Mesenchymal stem cell (in vitro differentiated cells and primary cell): ENCODE measurements at regions not wholly inside any gene's neighbourhood (a gene's known extent, or its start where the extent isn't known, plus 50 kb on each side); places are given as distances from the start of the nearest gene placed in this dataset.
A peak's percentile ranks its signal among the peaks of the same experiment; 100 is the strongest.

ENCODE experiments used
- DNase-seq: peaks from one replicate; pipeline ENCODE4 v3.0.0-alpha.2; 2013
- H2AFZ ChIP-seq: one replicate; pipeline ENCODE4 v1.6.1; 2013; ENCODE audit warnings: low read depth, mild to moderate bottlenecking, control low read depth, inconsistent platforms, low read length, moderate library complexity
- H2AK5ac ChIP-seq: 2 replicates; pipeline ENCODE4 v1.6.1; 2013; ENCODE audit warnings: low read length, moderate library complexity, mild to moderate bottlenecking, inconsistent platforms; ENCODE audit not compliant: severe bottlenecking
- H2BK120ac ChIP-seq: one replicate; pipeline ENCODE4 v1.6.1; 2013; ENCODE audit warnings: low read depth, mild to moderate bottlenecking, inconsistent platforms, low read length, moderate library complexity
- H2BK12ac ChIP-seq, 2 experiments: one replicate each; pipeline ENCODE4 v1.6.1; 2013; ENCODE audit warnings: inconsistent platforms in 2 of 2, low read length in 2 of 2, mild to moderate bottlenecking in 2 of 2, moderate library complexity in 2 of 2, control low read depth in 1 of 2
- H2BK15ac ChIP-seq: one replicate; pipeline ENCODE4 v1.6.1; 2013; ENCODE audit warnings: mild to moderate bottlenecking, low read depth, inconsistent platforms; ENCODE audit not compliant: poor library complexity, severe bottlenecking
- H2BK5ac ChIP-seq: 2 replicates; pipeline ENCODE4 v1.6.1; 2013; ENCODE audit warnings: low read depth, mild to moderate bottlenecking, low read length, control low read depth, inconsistent platforms; ENCODE audit not compliant: poor library complexity, severe bottlenecking
- H3K14ac ChIP-seq, 2 experiments: one replicate each; pipeline ENCODE4 v1.6.1; 2013; ENCODE audit warnings: inconsistent platforms in 2 of 2, low read length in 2 of 2, control low read depth in 1 of 2, mild to moderate bottlenecking in 1 of 2, moderate library complexity in 1 of 2
- H3K18ac ChIP-seq, 2 experiments: one replicate each; pipeline ENCODE4 v1.6.1; 2013; ENCODE audit warnings: inconsistent platforms in 2 of 2, low read length in 2 of 2, control low read depth in 1 of 2, low read depth in 1 of 2, mild to moderate bottlenecking in 1 of 2
- H3K23ac ChIP-seq, 2 experiments: one replicate each; pipeline ENCODE4 v1.6.1; 2013; ENCODE audit warnings: inconsistent platforms in 2 of 2, low read length in 2 of 2, mild to moderate bottlenecking in 2 of 2, moderate library complexity in 2 of 2, control low read depth in 1 of 2
- H3K27ac ChIP-seq: 2 replicates; pipeline ENCODE4 v1.5.1; 2013; ENCODE audit warnings: mild to moderate bottlenecking, moderate library complexity, low read length, control low read depth, inconsistent platforms; ENCODE audit not compliant: poor library complexity, severe bottlenecking
- H3K27me3 ChIP-seq, 2 experiments: 2 replicates each; pipeline versions ENCODE4 v1.6.1 to v1.7.0; 2013; ENCODE audit warnings: low read length in 2 of 2, mild to moderate bottlenecking in 2 of 2, moderate library complexity in 2 of 2, control low read depth in 1 of 2, inconsistent platforms in 1 of 2; ENCODE audit not compliant: control insufficient read depth in 1 of 2, insufficient read depth in 1 of 2
- H3K36me3 ChIP-seq, 2 experiments: 2 replicates each; pipeline versions ENCODE4 v1.6.1 to v1.7.0; 2013; ENCODE audit warnings: low read length in 2 of 2, control low read depth in 1 of 2, inconsistent platforms in 1 of 2, low read depth in 1 of 2, mild to moderate bottlenecking in 1 of 2; ENCODE audit not compliant: insufficient read depth in 2 of 2, control insufficient read depth in 1 of 2
- H3K4ac ChIP-seq, 2 experiments: one replicate each; pipeline ENCODE4 v1.6.1; 2013; ENCODE audit warnings: inconsistent platforms in 2 of 2, low read length in 2 of 2, mild to moderate bottlenecking in 2 of 2, moderate library complexity in 2 of 2, control low read depth in 1 of 2, low read depth in 1 of 2
- H3K4me1 ChIP-seq: 2 replicates; pipeline ENCODE4 v1.6.1; 2013; ENCODE audit warnings: low read depth, low read length, control low read depth; ENCODE audit not compliant: control insufficient read depth, insufficient read depth
- H3K4me2 ChIP-seq: 2 replicates; pipeline ENCODE4 v1.6.1; 2013; ENCODE audit warnings: low read length, mild to moderate bottlenecking, inconsistent platforms; ENCODE audit not compliant: poor library complexity, severe bottlenecking
- H3K4me3 ChIP-seq, 2 experiments: 2 replicates each; pipeline versions ENCODE4 v1.5.1 to v1.7.0; 2013; ENCODE audit warnings: low read length in 2 of 2, mild to moderate bottlenecking in 2 of 2, control low read depth in 1 of 2, low read depth in 1 of 2; ENCODE audit not compliant: insufficient read depth in 1 of 2
- H3K79me1 ChIP-seq: replicated peaks from 2 replicates; pipeline ENCODE4 v1.6.1; 2013; ENCODE audit warnings: mild to moderate bottlenecking, control low read depth, low read length, inconsistent platforms; ENCODE audit not compliant: poor library complexity, severe bottlenecking
- H3K9ac ChIP-seq: 2 replicates; pipeline ENCODE4 v1.7.0; 2013; ENCODE audit warnings: mild to moderate bottlenecking, low read length, moderate library complexity
- H3K9me3 ChIP-seq: 2 replicates; pipeline ENCODE4 v1.7.0; 2013; ENCODE audit warnings: mild to moderate bottlenecking, low read length; ENCODE audit not compliant: control insufficient read depth
- H4K8ac ChIP-seq: one replicate; pipeline ENCODE4 v1.6.1; 2013; ENCODE audit warnings: inconsistent platforms, mild to moderate bottlenecking, low read length, moderate library complexity
- H4K91ac ChIP-seq: one replicate; pipeline ENCODE4 v1.6.1; 2013; ENCODE audit warnings: mild to moderate bottlenecking, low read length, inconsistent platforms
- WGBS: methylation state at CpG from one replicate; pipeline ENCODE4 v1.1.7; 2013; ENCODE audit warnings: mixed read lengths; 5-methylcytosine and 5-hydroxymethylcytosine counted together

- no peak overlapping the region for H4K8ac ChIP-seq
- no peak overlapping the region for H3K27ac ChIP-seq
- no peak overlapping the region for H2AFZ ChIP-seq
- no peak overlapping the region for H2AK5ac ChIP-seq
- H3K79me1 ChIP-seq = peaks cover 2% of the 10 kb centered on the region
- no peak overlapping the region for H3K4me3 ChIP-seq
- peaks cover 10 to 39% of the 10 kb centered on the region in 2 experiments for H3K36me3 ChIP-seq
- no peak overlapping the region for H2BK12ac ChIP-seq
- peaks cover 3% of the 10 kb centered on the region for H3K9me3 ChIP-seq
- no peak overlapping the region for H3K23ac ChIP-seq
- H3K4ac ChIP-seq = no peak overlapping the region
- WGBS = no CpG with 5 or more reads among the region's 2 CpGs
- H3K18ac ChIP-seq = no peak overlapping the region
- no peaks in the 10 kb centered on the region for H3K27me3 ChIP-seq
- H4K91ac ChIP-seq = no peak overlapping the region
- no peak overlapping the region for H2BK5ac ChIP-seq
- no peak overlapping the region for H3K4me2 ChIP-seq
- no peak overlapping the region for H3K9ac ChIP-seq
- H2BK15ac ChIP-seq = no peak overlapping the region
- no peak overlapping the region for H3K14ac ChIP-seq
- DNase-seq = no peak
- H3K4me1 ChIP-seq = peaks cover 5% of the 10 kb centered on the region
- H2BK120ac ChIP-seq = no peak overlapping the region
Observed at GRCh38 chr6:144796070-144796469, 510.9 kb downstream of the UTRN start.

- no peak overlapping the region for H3K4me2 ChIP-seq
- no peak overlapping the region for H2BK12ac ChIP-seq
- peaks cover 10 to 43% of the 10 kb centered on the region in 2 experiments for H3K36me3 ChIP-seq
- 59% methylated on average over 4 of the region's 7 CpGs for WGBS
- no peak overlapping the region for H3K9ac ChIP-seq
- H3K79me1 ChIP-seq = peaks cover 4% of the 10 kb centered on the region
- H3K27ac ChIP-seq = peak overlapping the region; percentile 72
- H3K4me3 ChIP-seq = no peak overlapping the region
- no peak overlapping the region for H3K23ac ChIP-seq
- no peak overlapping the region for H4K91ac ChIP-seq
- peaks cover 5% of the 10 kb centered on the region for H3K4me1 ChIP-seq
- peak; percentile 36 for DNase-seq
- H2BK15ac ChIP-seq = no peak overlapping the region
- no peak overlapping the region for H3K4ac ChIP-seq
- no peak overlapping the region for H4K8ac ChIP-seq
- H2BK120ac ChIP-seq = no peak overlapping the region
- no peak overlapping the region for H3K14ac ChIP-seq
- no peaks in the 10 kb centered on the region for H3K27me3 ChIP-seq
- no peak overlapping the region for H2AK5ac ChIP-seq
- H2BK5ac ChIP-seq = no peak overlapping the region
- no peak overlapping the region for H2AFZ ChIP-seq
- no peak overlapping the region for H3K18ac ChIP-seq
- H3K9me3 ChIP-seq = peaks cover 3% of the 10 kb centered on the region
Observed at GRCh38 chr6:144797881-144798589, 512.9 kb downstream of the UTRN start.

- no peak overlapping the region for H2BK12ac ChIP-seq
- peaks cover 0 to 29% of the 10 kb centered on the region in 2 experiments for H3K36me3 ChIP-seq
- no peak overlapping the region for H2BK5ac ChIP-seq
- DNase-seq = no peak
- H4K8ac ChIP-seq = no peak overlapping the region
- H3K14ac ChIP-seq = no peak overlapping the region
- H3K4me3 ChIP-seq = no peak overlapping the region
- no peak overlapping the region for H2BK15ac ChIP-seq
- H3K23ac ChIP-seq = no peak overlapping the region
- H3K4me1 ChIP-seq = no peaks in the 10 kb centered on the region
- H3K27me3 ChIP-seq = no peaks in the 10 kb centered on the region
- H3K9me3 ChIP-seq = no peaks in the 10 kb centered on the region
- H3K4me2 ChIP-seq = no peak overlapping the region
- H3K27ac ChIP-seq = no peak overlapping the region
- H2BK120ac ChIP-seq = no peak overlapping the region
- no peak overlapping the region for H2AK5ac ChIP-seq
- H3K79me1 ChIP-seq = peaks cover 4% of the 10 kb centered on the region
- no peak overlapping the region for H3K4ac ChIP-seq
- H4K91ac ChIP-seq = no peak overlapping the region
- no peak overlapping the region for H3K9ac ChIP-seq
- H2AFZ ChIP-seq = no peak overlapping the region
- H3K18ac ChIP-seq = no peak overlapping the region
Observed at GRCh38 chr6:144804246-144804790, 519.2 kb downstream of the UTRN start.

DNA sequence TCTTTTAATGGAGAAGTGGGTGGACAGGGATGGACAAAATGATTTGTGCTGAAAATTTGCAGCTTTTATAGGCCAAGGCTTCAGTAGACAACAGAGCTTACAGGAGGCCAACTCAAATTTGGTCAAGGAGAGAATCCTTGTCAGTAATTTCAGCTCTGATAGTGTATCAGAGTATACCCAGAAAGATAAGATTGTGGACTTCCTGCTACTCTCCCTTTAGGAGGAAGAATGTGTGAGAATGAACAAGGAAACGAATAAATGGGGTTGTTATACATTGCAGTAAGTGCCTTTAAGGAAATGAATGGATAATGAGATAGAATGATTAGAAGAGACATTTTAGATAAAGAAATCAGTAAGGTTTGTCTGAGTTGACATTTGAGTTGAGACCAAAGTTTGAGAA is 519.9 kb downstream of the UTRN start:
- no peak overlapping the region for H3K4ac ChIP-seq
- H3K79me1 ChIP-seq = peaks cover 5% of the 10 kb centered on the region
- no peak overlapping the region for H2BK120ac ChIP-seq
- 76% methylated on average over 1 of the region's 1 CpG for WGBS
- no peak overlapping the region for H3K4me2 ChIP-seq
- no peak overlapping the region for H3K14ac ChIP-seq
- no peak overlapping the region for H2BK5ac ChIP-seq
- no peak overlapping the region for H3K27ac ChIP-seq
- H3K18ac ChIP-seq = no peak overlapping the region
- no peak overlapping the region for H2AK5ac ChIP-seq
- H3K27me3 ChIP-seq = no peaks in the 10 kb centered on the region
- H3K9me3 ChIP-seq = no peaks in the 10 kb centered on the region
- H3K4me3 ChIP-seq = no peak overlapping the region
- H3K23ac ChIP-seq = no peak overlapping the region
- no peak overlapping the region for H4K91ac ChIP-seq
- H3K36me3 ChIP-seq = peaks cover 0 to 29% of the 10 kb centered on the region in 2 experiments
- no peak overlapping the region for H2BK15ac ChIP-seq
- no peak overlapping the region for H2AFZ ChIP-seq
- no peak overlapping the region for H2BK12ac ChIP-seq
- DNase-seq = no peak
- H4K8ac ChIP-seq = no peak overlapping the region
- H3K9ac ChIP-seq = no peak overlapping the region
- H3K4me1 ChIP-seq = no peaks in the 10 kb centered on the region
